ENCODE measurements at regions not wholly inside any gene's neighbourhood (a gene's known extent, or its start where the extent isn't known, plus 50 kb on each side); places are given as distances from the start of the nearest gene placed in this dataset.

DNA sequence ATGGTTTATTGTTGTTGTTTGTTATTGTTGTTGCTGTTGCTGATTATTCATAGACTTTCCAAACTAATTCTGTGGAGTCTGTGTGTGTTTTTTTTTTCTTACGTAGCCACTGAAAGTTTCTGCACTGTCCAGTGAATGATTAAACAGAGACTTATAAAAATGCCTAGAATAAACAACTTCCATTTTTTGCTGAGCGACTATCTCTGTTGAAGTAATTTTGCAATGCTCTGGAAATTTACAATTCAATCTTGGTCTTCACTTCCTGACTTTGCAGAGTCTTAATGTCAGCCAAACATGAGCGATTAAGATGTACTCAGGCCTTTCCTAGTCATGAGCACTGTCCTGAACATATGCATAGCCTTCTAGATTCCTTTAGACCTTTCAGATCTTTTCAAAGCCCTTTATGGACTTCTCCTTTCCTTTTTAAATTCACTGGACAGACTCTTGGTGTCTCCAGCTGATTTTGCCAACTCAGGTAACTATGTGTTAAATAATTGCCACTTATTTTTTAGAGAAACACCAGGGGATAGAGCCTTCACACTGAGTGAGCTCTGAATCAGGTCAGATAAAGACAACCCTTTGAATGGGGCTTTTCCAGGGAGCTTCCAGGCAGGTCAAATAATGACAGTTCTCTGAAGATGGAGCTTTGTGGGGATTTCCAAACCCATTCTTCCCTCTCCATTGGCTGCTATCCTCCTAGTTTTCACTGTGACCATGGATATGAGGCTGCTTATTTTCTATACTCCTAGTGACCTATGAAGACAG, 622.8 kb upstream of the EPHA7 start:
- TF ChIP-seq, protein P1, sequence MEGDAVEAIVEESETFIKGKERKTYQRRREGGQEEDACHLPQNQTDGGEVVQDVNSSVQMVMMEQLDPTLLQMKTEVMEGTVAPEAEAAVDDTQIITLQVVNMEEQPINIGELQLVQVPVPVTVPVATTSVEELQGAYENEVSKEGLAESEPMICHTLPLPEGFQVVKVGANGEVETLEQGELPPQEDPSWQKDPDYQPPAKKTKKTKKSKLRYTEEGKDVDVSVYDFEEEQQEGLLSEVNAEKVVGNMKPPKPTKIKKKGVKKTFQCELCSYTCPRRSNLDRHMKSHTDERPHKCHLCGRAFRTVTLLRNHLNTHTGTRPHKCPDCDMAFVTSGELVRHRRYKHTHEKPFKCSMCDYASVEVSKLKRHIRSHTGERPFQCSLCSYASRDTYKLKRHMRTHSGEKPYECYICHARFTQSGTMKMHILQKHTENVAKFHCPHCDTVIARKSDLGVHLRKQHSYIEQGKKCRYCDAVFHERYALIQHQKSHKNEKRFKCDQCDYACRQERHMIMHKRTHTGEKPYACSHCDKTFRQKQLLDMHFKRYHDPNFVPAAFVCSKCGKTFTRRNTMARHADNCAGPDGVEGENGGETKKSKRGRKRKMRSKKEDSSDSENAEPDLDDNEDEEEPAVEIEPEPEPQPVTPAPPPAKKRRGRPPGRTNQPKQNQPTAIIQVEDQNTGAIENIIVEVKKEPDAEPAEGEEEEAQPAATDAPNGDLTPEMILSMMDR (IDR thresholded peaks at IDR 0.05) = no peak
- TF ChIP-seq POLR2A (IDR thresholded peaks at IDR 0.05) = no peak

Measured in thyroid gland (tissue), 4 donors.